KBM-7 (cell line): ENCODE measurements at regions not wholly inside any gene's neighbourhood (a gene's known extent, or its start where the extent isn't known, plus 50 kb on each side); places are given as distances from the start of the nearest gene placed in this dataset.
A peak's percentile ranks its signal among the peaks of the same experiment; 100 is the strongest.

Experiments
- DNase-seq: peaks from one replicate; pipeline ENCODE4 v3.0.0-alpha.2; 2015
- in situ Hi-C: fragments of 300-500 bp; cut with MboI; formaldehyde crosslinking; loops from 2 replicates; pipeline ENCODE4 v1.14.3; 2020; ENCODE audit warnings: low sequenced_read_pairs, low pct_unique_long_range_greater_than_20kb, mixed read lengths

DNA sequence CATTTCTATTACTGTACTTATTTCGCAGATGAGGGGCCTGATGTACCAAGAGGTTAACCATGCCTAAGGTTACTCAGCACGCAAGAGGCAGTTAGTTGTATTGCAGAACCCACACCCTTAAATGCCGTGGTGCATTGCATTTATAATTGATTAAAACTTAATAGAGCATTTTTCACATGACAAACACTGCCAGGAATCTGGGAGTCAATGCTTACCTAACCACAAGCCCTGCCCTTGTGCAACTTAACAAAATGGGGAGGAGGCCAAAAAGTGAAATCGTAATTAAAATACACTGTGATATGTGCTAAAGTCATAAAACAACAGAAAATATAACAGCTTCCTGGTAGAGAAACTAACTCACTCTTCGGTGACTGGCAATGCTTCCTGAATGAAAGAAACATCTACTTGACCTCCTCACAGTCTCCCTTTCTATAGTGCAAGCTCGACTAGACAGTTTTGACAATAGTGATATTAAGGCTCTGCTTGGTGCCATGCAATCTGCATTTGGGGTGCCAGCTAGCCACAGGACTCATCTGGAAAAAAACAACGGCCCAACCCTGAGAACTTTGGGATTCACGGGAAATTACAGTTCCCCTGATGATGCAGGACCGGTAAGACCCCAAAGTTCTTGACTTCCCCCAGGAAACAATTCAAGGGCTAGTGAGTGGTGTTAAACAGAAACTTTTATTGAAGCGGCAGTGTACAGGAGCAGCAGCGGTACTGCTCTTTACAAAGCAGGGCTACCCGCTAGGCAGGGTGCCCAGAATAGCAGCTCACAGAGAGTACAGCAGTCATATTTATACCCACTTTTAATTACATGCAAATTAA lies 612.4 kb downstream of the TNS3 start:
- in situ Hi-C loops = no loop called here
- DNase-seq = no peak

- DNase-seq = no peak
- in situ Hi-C loops = no loop called here
Measured at GRCh38 chr7:46968003-46968402, 613.9 kb downstream of the TNS3 start.

DNA sequence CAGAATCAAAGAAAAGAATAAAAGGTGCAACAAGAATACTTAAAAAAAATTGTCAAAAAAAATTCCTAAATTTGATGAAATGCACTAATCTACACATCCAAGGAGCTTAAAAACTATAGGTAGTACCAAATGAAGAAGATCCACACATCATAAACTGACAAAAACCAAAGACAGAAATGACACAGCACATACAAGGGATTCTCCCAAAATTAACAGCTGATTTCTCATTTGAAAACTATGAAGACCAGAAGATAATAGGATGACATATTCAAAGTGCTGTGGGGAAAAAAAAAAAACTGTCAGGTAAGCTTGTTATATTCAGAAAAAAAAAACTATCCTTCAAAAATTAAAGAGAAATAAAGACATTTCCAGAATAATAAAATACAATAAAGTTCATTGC lies 618.2 kb downstream of the TNS3 start:
- in situ Hi-C loops = no loop called here
- no peak for DNase-seq

- DNase-seq = no peak
- in situ Hi-C loops = no loop called here
Measured at GRCh38 chr7:46960970-46961369, 620.9 kb downstream of the TNS3 start.

DNA sequence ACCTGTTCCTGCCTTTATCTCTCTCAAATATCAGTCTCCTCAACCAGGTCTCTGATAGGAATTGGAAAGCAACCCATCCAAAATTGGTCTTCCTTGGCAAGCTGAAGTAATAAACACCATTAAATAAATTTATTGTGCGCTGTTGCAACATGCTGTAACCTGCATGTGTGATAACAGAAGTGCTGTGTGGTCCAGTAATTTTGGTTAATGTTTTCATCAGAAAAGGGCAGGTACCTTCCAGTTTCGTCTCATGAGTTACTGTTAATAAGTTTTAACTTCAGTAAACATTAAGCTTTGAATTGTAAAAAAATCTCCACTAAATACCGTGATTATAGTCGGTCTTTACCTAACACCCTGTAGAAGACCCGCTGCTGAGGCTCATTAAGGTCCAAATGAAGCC lies 624.7 kb downstream of the TNS3 start:
- in situ Hi-C loops = no loop called here

DNA sequence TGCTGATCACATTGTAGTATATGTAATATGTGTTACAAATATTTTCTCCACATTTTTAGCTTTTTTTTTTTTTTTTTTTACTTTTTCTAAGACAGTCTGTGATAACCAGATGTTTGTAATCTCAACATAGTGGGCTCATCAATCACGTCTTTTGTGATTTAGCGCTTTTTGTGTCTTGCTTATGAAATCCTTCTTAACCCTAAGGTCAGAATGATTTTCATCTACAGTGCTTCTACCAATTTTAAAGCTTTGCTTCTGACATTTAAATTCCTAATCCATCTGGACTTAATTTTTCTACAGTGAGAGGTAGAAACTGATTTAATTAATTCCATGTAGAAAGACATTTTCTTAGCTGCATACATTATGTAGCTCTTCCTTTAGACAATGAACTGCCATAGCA lies 626.4 kb downstream of the TNS3 start:
- DNase-seq = no peak
- in situ Hi-C loops = no loop called here

More for the DNA sequence above, 624.7 kb downstream of the TNS3 start:
- DNase-seq = no peak

- in situ Hi-C loops = no loop called here
- DNase-seq = no peak
Measured at GRCh38 chr7:46954181-46954580, 627.7 kb downstream of the TNS3 start.

- in situ Hi-C loops = no loop called here
- DNase-seq = no peak
Measured at GRCh38 chr7:46953008-46953407, 628.9 kb downstream of the TNS3 start.

DNA sequence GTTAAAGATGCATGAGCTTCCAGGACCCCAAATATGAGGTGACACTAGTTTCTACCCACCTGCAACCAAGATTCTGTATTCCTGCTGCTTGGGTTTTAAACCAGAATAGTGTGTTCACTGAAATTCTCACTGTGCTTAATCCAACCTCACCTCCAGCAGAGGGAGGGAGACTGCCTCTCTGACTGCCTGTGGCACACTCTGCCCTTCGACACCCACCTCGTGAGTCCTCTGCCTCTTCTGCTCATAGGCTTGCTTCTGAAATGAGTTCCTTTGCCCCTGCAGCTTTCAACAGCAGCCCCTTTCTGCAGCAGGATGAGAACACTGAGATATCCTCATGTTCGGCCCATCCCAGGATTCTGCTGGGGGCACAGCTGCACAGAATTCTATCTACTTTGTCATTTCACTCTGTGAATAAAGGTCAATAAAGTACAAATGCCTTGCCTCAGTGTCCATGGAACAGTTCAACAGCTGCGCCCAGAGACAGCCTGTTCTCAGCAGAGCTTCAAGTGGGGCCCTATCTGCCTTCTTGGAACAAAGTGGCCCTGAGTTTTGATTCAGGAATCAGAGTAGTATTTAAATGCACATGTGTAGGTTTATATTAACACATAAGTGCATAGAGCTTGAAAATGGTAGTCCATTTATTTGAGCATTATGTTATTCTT lies 632.5 kb downstream of the TNS3 start:
- DNase-seq = no peak
- in situ Hi-C loops = no loop called here

DNA sequence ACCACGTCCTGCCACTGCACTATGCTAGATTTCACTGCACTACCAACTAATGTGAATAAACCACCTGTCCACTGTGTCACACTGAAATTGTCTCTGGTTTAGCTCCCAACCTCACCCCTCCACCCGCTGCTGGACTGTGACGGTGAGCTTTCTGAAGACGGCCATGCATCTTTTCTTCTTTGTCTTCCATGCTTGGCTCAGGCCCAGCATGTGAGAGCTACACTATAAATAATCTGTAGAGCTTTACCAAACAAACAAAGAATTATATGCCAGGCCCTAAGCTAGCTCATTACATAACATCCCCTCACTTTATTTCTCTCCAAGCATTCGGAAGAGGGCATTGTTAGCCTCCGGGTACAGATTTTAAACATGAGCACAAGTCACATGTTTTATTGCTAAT lies 633.2 kb downstream of the TNS3 start:
- in situ Hi-C loops = no loop called here
- DNase-seq = no peak

DNA sequence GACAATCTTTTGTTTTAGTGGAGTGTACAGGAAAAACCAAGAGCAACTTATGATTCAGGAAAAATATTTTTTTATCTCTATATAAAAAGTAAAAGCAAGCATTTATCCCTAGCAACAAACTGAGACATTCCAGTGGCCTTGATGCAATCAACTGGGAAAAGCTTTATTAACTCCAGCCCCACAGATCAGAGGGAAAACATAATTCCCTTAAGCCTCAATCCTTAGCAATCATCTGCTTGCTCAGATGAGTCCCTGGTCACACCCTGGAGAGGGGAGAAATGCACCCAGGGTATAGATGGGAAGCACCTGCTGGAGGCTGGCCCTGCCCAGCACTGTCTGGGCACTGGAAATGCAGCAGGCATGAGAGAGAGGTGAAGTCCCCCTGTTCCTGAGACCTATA lies 636.6 kb downstream of the TNS3 start:
- in situ Hi-C loops = no loop called here
- DNase-seq = no peak

- DNase-seq = no peak
- in situ Hi-C loops = no loop called here
Measured at GRCh38 chr7:46943996-46944395, 637.9 kb downstream of the TNS3 start.

- no peak for DNase-seq
- in situ Hi-C loops = no loop called here
Measured at GRCh38 chr7:46942574-46942973, 639.3 kb downstream of the TNS3 start.

- no peak for DNase-seq
- in situ Hi-C loops = no loop called here
Measured at GRCh38 chr7:46940178-46940577, 641.7 kb downstream of the TNS3 start.

DNA sequence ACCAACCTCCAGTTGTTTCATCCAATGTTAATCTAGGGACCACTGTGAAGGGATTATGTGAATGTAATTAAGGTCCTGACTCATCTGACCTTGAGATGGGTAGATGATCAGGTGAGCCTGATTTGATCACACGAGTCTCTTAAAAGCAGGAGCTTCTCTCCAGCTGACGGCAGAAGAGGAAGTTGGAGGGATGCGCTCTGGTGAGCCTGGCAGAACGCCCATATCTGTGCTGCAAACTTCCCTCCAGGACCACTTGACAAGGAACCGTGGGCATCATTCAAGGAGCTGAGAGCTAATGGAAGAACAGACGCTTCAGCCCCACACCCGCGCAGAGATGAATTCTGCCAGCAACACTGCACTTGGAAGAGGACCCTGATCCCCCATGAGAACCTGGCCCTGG lies 642.4 kb downstream of the TNS3 start:
- DNase-seq = peak; percentile 67
- in situ Hi-C loops = no loop called here

- in situ Hi-C loops = no loop called here
- DNase-seq = no peak
Measured at GRCh38 chr7:46939089-46939488, 642.8 kb downstream of the TNS3 start.

DNA sequence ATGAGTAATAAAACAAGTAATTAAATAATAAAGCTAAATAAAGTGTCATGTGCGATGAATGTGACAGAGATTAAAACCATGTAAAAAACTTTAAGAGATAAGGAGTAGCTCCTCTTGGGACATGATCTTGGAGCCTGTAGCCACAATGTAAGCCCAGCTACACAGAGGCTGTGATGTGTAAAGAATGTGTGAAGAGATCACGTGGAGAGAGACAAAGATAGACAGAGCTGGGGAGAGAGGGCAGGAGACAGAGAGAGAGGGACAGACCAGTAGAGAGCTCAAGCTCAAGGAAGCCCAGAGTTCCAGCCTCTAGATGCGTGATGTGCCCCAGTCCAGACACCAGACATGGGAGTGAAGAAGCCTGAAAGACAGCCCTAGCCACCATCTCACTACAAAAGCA lies 644.1 kb downstream of the TNS3 start:
- in situ Hi-C loops = no loop called here
- DNase-seq = no peak

DNA sequence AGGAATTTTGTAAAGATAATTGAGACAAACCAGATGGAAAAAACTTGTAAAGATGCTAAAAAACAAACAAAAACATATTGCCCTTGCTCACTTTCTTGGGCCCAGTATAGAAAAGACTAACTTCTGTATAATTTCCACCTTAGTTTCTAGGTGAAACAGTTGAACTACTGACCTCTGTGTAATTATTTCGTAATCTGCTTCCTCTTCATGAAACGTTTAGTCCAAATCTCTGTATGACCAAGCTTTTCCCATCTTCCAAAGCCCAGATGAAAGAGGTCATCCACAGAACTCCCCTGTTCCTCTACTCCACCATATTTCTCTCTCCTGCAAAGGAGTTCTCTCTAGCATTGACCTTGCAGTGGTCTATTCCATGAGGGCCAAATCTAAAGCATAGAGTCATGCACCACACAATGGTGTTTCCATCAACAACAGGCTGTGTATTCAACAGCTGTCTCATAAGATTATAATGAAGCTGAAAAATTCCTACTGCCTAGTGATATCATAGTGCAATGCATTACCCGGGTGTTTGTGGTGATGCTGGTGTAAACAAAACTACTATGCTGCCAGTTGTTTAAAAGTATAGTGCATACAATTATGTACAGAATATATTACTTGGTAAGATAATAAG lies 647.6 kb downstream of the TNS3 start:
- no peak for DNase-seq
- in situ Hi-C loops = no loop called here

GRCh38 chr7:46933596-46933995 lies 648.3 kb downstream of the TNS3 start:
- no peak for DNase-seq
- in situ Hi-C loops = no loop called here

DNA sequence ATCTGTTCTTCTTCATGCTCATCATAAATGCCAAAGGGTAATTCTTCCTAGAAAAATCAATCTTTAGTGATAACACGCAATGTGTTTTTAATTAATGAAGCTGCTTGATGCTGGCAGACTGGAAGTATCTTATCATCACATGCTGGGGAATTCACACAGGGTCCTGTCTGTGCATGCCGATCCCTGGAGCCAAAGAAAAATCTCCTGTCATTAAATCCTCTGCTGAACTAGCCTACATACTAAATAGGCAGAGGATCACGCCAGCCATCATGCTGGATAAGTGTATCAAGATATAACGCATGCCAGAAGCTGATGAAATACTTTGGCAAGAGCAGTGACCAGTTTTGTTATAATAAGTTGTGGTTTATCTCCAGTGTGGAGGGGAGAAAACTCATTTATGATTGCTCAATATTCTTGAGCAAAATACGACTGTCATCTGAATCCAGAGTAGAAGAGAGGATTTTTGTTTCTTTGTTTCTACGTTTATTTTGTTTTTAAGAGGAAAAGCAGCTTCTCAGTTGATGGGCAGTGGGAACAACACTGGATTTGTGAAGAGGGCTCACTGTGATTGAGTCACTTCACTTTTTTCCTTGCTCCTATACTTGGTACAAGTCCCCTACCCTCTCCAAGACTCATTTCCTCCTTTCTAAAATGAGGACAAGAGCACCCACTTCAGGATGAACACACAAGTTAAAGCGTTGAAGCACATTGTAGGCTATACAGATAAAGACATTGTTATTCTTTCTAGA lies 649.1 kb downstream of the TNS3 start:
- in situ Hi-C loops = no loop called here

More for the DNA sequence above, 649.1 kb downstream of the TNS3 start:
- no peak for DNase-seq
